ENCODE measurements at regions not wholly inside any gene's neighbourhood (a gene's known extent, or its start where the extent isn't known, plus 50 kb on each side); places are given as distances from the start of the nearest gene placed in this dataset.

GRCh38 chr3:95148107-95148506 lies 1085.2 kb downstream of the NSUN3 start:
- Histone ChIP-seq H3K36me3 (ENCODE audit: insufficient read depth in 1 of 2, low read depth in 1 of 2) (no peaks in the 10 kb centered on the region), H3K27ac (no peak overlapping the region), H3K9me3 (no peaks in the 10 kb centered on the region), H3K27me3 (ENCODE audit: insufficient read depth in 3 of 3, low read length in 2 of 3) (no peaks in the 10 kb centered on the region), H3K4me3 (no peak overlapping the region), H3K4me1 (no peaks in the 10 kb centered on the region)
- TF ChIP-seq CTCF (IDR thresholded peaks at IDR 0.05): no peak
- DNase-seq: no peak
- WGBS, 3 donors: 86 to 95% (median 90%) methylated on average over 3 of the region's 3 CpGs
- intact Hi-C loops (cut with DNase I): no loop called here
- no peak for ATAC-seq

DNA sequence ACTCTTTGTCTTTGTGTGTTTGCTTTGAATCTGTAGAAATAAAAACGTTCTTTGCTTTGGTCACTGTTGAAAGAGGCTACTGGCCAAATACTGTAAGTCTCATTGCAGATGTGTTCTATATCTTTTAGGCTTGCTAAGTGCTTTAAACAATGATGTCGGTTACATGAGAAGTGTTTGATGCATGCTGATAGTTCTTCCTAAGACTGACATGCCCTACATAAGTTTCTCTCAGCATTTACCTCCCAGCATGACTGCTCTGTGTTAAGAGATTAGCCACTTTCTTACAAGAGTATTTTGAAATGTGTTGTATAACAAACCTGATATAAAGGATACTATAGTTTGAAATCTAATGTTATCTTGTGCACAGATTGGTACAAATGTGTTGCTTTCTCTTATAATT lies 1088.7 kb downstream of the NSUN3 start:
- Histone ChIP-seq H3K27me3 (ENCODE audit: insufficient read depth in 3 of 3, low read length in 2 of 3) (no peaks in the 10 kb centered on the region), H3K36me3 (ENCODE audit: insufficient read depth in 1 of 2, low read depth in 1 of 2) (no peaks in the 10 kb centered on the region), H3K4me1 (no peaks in the 10 kb centered on the region), H3K4me3 (no peak overlapping the region), H3K9me3 (no peaks in the 10 kb centered on the region), H3K27ac (no peak overlapping the region)
- 25 to 33% (median 31%) methylated on average over 2 of the region's 2 CpGs for WGBS, 3 donors
- no peak for ATAC-seq
- TF ChIP-seq CTCF (IDR thresholded peaks at IDR 0.05): no peak
- intact Hi-C loops (cut with DNase I): no loop called here
- no peak for DNase-seq

- 38 to 76% (median 52%) methylated on average over 2 of the region's 2 CpGs for WGBS, 3 donors
- Histone ChIP-seq H3K27me3 (ENCODE audit: insufficient read depth in 3 of 3, low read length in 2 of 3) (no peaks in the 10 kb centered on the region), H3K36me3 (ENCODE audit: insufficient read depth in 1 of 2, low read depth in 1 of 2) (no peaks in the 10 kb centered on the region), H3K9me3 (no peaks in the 10 kb centered on the region), H3K27ac (no peak overlapping the region), H3K4me1 (no peaks in the 10 kb centered on the region), H3K4me3 (no peak overlapping the region)
- no peak for DNase-seq
- intact Hi-C loops (cut with DNase I): no loop called here
- no peak for ATAC-seq
- TF ChIP-seq CTCF (IDR thresholded peaks at IDR 0.05): no peak
Measured at GRCh38 chr3:95154766-95155165, 1091.9 kb downstream of the NSUN3 start.

DNA sequence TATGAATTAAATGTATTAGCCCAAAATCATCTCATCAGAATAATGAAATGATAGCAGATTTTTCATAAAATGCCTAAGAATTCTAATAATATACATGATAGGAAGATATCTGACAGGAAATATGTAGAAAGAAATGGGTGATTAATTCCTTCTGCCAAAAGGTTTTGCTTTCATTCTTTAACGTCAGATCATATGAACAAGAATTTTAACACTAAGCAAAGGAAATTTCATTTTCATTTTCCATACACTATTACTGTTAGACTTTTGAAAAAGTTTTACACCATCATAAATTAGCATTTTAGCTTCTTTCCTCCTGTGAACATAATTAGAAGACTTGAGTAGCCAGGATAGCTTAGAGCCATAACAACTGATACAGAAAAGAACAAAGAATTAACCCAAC lies 1099.9 kb downstream of the NSUN3 start:
- intact Hi-C loops (cut with DNase I): no loop called here
- DNase-seq (no peak), ATAC-seq (no peak)
- Histone ChIP-seq H3K4me1 (no peaks in the 10 kb centered on the region), H3K27ac (no peak overlapping the region), H3K36me3 (ENCODE audit: insufficient read depth in 1 of 2, low read depth in 1 of 2) (no peaks in the 10 kb centered on the region), H3K27me3 (ENCODE audit: insufficient read depth in 3 of 3, low read length in 2 of 3) (no peaks in the 10 kb centered on the region), H3K9me3 (no peaks in the 10 kb centered on the region), H3K4me3 (no peak overlapping the region)
- TF ChIP-seq CTCF (IDR thresholded peaks at IDR 0.05): no peak
- WGBS, 3 donors: 32 to 63% (median 60%) methylated on average over 1 of the region's 1 CpG

DNA sequence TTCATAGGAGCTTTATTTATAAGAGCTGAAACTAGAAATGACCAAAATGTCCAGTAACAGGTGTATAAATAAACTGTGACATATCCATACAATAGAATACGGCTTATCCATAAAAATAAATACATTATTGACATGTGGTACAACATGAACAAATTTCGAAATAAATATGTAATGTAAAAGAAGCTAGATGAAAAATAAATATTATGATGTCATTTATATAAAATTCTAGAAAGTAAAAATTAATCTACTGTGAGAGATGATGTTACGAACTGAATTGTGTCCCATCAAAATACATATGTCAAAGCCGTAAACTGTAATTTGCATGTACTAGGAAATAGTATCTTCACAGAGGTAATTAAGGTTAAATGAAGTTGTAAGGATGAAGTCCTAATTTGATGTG lies 1104.9 kb downstream of the NSUN3 start:
- Histone ChIP-seq H3K36me3 (ENCODE audit: insufficient read depth in 1 of 2, low read depth in 1 of 2) (no peaks in the 10 kb centered on the region), H3K27ac (no peak overlapping the region), H3K4me1 (no peaks in the 10 kb centered on the region), H3K9me3 (peaks cover 4% of the 10 kb centered on the region), H3K4me3 (no peak overlapping the region), H3K27me3 (ENCODE audit: insufficient read depth in 3 of 3, low read length in 2 of 3) (no peaks in the 10 kb centered on the region)
- TF ChIP-seq CTCF (IDR thresholded peaks at IDR 0.05): no peak
- no peak for ATAC-seq
- no peak for DNase-seq
- WGBS, 3 donors: 79 to 81% (median 80%) methylated on average over 4 of the region's 4 CpGs
- intact Hi-C loops (cut with DNase I): no loop called here
